ENCODE measurements at regions not wholly inside any gene's neighbourhood (a gene's known extent, or its start where the extent isn't known, plus 50 kb on each side); places are given as distances from the start of the nearest gene placed in this dataset.

GRCh38 chr7:133152875-133153274 is 71.0 kb upstream of the CHCHD3 start:
- TF ChIP-seq, protein P1, sequence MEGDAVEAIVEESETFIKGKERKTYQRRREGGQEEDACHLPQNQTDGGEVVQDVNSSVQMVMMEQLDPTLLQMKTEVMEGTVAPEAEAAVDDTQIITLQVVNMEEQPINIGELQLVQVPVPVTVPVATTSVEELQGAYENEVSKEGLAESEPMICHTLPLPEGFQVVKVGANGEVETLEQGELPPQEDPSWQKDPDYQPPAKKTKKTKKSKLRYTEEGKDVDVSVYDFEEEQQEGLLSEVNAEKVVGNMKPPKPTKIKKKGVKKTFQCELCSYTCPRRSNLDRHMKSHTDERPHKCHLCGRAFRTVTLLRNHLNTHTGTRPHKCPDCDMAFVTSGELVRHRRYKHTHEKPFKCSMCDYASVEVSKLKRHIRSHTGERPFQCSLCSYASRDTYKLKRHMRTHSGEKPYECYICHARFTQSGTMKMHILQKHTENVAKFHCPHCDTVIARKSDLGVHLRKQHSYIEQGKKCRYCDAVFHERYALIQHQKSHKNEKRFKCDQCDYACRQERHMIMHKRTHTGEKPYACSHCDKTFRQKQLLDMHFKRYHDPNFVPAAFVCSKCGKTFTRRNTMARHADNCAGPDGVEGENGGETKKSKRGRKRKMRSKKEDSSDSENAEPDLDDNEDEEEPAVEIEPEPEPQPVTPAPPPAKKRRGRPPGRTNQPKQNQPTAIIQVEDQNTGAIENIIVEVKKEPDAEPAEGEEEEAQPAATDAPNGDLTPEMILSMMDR (IDR thresholded peaks at IDR 0.05; ENCODE audit: low read depth, low read length): no peak
- in situ Hi-C loops (cut with HindIII; ENCODE audit: low sequenced_read_pairs): no loop called here
- no peak for DNase-seq (ENCODE audit: low read depth, low spot score)
- no peak overlapping the region for H3K4me3 ChIP-seq (ENCODE audit: low read depth, low read length)

DNA sequence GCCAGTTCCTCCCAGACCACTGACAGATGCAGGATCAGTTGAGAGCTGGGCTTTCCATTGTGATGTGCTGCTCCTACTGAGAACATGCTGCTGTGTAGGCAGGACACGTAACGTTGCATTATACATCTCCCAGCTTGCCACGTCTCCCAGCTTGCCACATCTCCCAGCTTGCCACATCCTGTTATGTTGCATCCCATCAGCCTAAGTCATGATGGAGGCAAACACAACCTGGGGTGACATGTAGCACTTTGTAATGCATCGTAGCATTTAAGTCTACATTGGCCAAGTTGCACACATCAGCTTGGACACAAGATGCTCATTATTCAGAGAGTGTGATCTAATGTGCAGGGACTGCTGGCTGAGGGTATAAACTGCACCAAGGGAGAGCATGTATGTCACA is 73.3 kb upstream of the CHCHD3 start:
- TF ChIP-seq, protein P1 (IDR thresholded peaks at IDR 0.05; ENCODE audit: low read depth, low read length): no peak
- H3K4me3 ChIP-seq (ENCODE audit: low read depth, low read length): no peak overlapping the region
- DNase-seq (ENCODE audit: low read depth, low spot score): no peak
- in situ Hi-C loops (cut with HindIII; ENCODE audit: low sequenced_read_pairs): no loop called here

DNA sequence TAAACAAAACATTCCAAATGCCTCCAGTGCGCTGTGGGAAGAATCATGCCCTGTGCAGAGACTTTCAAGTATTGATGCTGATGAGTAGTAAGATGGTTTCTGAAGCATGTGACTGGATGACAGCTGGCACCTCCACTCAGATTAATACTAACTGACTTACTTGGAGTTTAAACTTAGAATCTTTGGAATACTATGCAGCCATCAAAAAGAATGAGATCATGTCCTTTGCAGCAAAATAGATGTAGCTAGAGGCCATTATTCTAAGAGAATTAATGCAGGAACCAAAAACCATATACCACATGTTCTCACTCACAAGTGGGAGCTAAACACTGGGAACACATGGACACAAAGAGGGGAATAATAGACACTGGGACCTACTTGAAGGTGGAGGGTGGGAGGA is 73.8 kb upstream of the CHCHD3 start:
- H3K4me3 ChIP-seq (ENCODE audit: low read depth, low read length): no peak overlapping the region
- TF ChIP-seq, protein P1 (IDR thresholded peaks at IDR 0.05; ENCODE audit: low read depth, low read length): no peak
- in situ Hi-C loops (cut with HindIII; ENCODE audit: low sequenced_read_pairs): no loop called here
- no peak for DNase-seq (ENCODE audit: low read depth, low spot score)

DNA sequence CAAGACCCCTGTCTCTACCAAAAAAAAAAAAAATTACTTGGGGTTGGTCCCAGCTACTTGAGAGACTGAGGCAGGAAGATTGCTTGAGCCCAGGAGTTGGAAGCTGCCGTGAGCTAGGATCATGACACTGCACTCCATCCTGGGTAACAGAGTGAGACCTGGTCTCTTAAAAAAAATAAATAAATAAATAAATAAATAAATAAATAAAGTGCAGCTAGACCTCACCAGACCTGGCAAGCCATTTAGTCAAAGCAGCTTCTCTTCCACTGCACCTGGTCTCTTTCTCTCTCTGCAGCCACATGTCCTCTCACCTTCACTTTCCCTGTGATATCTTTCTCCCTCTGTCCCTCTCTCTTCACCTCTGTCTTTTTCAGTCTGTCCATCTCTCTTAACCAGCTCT is 75.2 kb upstream of the CHCHD3 start:
- no peak for DNase-seq (ENCODE audit: low read depth, low spot score)
- no peak overlapping the region for H3K4me3 ChIP-seq (ENCODE audit: low read depth, low read length)
- in situ Hi-C loops (cut with HindIII; ENCODE audit: low sequenced_read_pairs): no loop called here
- TF ChIP-seq, protein P1 (IDR thresholded peaks at IDR 0.05; ENCODE audit: low read depth, low read length): no peak

GRCh38 chr7:133164498-133164897 is 82.6 kb upstream of the CHCHD3 start:
- TF ChIP-seq, protein P1 (IDR thresholded peaks at IDR 0.05; ENCODE audit: low read depth, low read length): no peak
- in situ Hi-C loops (cut with HindIII; ENCODE audit: low sequenced_read_pairs): no loop called here
- no peak for DNase-seq (ENCODE audit: low read depth, low spot score)
- H3K4me3 ChIP-seq (ENCODE audit: low read depth, low read length): no peak overlapping the region

DNA sequence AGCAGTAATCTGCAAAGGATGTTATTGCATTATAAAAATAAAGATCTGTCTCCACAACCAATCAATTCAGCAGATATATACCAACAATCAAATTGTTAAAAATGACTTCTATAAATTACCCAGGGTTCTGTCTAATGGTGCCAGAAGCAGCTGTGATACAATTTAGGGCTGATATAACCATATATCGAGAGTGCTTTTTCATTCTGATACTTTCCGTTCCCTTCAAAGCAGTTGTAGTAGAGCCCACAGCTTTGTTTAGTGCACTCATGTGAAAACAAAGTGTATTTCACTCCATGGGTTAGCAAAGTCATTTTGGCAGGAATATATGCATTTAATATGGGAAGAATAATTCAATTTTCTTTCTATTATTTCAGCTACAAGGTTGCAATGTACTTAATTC is 83.1 kb upstream of the CHCHD3 start:
- DNase-seq (ENCODE audit: low read depth, low spot score): no peak
- in situ Hi-C loops (cut with HindIII; ENCODE audit: low sequenced_read_pairs): no loop called here
- H3K4me3 ChIP-seq (ENCODE audit: low read depth, low read length): no peak overlapping the region
- TF ChIP-seq, protein P1 (IDR thresholded peaks at IDR 0.05; ENCODE audit: low read depth, low read length): no peak

DNA sequence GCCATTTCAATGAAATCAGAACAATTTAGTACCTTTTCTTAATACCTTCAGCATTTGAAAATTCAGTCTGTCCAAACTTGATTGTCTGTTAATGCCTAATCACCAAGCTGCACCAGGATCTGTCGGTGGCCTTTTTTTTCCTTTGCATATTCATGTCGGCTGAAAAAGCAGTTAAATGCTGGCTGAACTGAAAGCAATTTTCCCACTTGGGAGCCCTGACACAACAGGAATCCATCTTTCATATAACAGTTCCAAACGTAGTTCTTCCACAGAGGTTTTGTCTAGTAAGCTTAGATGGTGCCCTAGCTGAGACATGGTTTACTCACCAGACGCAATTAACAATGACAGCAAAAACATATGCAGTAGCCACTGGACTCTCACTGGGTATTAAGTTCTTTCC is 83.6 kb upstream of the CHCHD3 start:
- in situ Hi-C loops (cut with HindIII; ENCODE audit: low sequenced_read_pairs): no loop called here

More for the DNA sequence above, 83.6 kb upstream of the CHCHD3 start:
- H3K4me3 ChIP-seq (ENCODE audit: low read depth, low read length): no peak overlapping the region
- TF ChIP-seq, protein P1 (IDR thresholded peaks at IDR 0.05; ENCODE audit: low read depth, low read length): no peak
- DNase-seq (ENCODE audit: low read depth, low spot score): no peak

Data from astrocyte of the spinal cord (primary cell).